ENCODE measurements at regions not wholly inside any gene's neighbourhood (a gene's known extent, or its start where the extent isn't known, plus 50 kb on each side); places are given as distances from the start of the nearest gene placed in this dataset.
"Not testable (repeated sequence)": the region's sequence is repeated elsewhere in the genome, so short reads cannot be mapped to it uniquely, and the experiment has no call there.

DNA sequence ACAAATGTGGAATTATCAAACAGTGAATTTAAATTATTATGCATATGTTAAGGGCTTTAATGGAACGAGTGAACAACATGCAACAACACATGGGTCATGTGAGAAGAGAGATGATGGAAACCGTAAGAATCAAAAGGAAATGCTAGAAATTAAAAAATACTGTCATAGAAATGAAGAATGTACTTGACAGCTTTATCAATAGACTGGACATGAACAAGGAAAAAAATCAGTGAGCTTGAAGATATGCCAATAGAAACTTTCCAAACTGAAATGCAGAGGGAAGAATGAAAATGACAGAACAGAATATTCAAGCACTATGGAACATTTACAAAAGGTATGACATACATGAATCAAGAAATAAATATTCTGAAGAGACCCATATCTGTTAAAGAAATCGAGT, 117.7 kb upstream of the KCNJ3 start:
- Histone ChIP-seq H3K4me3 (no peak overlapping the region), H3K4me1 (no peaks in the 10 kb centered on the region), H3K27ac (no peak overlapping the region), H3K9me3 (peaks cover 2% of the 10 kb centered on the region), H3K36me3 (no peaks in the 10 kb centered on the region), H3K27me3 (ENCODE audit: low read depth) (no peaks in the 10 kb centered on the region)
- no peak for ATAC-seq
- no peak for DNase-seq
- intact Hi-C loops (cut with DNase I), result no loop called here
- TF ChIP-seq, protein P1, sequence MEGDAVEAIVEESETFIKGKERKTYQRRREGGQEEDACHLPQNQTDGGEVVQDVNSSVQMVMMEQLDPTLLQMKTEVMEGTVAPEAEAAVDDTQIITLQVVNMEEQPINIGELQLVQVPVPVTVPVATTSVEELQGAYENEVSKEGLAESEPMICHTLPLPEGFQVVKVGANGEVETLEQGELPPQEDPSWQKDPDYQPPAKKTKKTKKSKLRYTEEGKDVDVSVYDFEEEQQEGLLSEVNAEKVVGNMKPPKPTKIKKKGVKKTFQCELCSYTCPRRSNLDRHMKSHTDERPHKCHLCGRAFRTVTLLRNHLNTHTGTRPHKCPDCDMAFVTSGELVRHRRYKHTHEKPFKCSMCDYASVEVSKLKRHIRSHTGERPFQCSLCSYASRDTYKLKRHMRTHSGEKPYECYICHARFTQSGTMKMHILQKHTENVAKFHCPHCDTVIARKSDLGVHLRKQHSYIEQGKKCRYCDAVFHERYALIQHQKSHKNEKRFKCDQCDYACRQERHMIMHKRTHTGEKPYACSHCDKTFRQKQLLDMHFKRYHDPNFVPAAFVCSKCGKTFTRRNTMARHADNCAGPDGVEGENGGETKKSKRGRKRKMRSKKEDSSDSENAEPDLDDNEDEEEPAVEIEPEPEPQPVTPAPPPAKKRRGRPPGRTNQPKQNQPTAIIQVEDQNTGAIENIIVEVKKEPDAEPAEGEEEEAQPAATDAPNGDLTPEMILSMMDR (IDR thresholded peaks at IDR 0.05), result no peak

DNA sequence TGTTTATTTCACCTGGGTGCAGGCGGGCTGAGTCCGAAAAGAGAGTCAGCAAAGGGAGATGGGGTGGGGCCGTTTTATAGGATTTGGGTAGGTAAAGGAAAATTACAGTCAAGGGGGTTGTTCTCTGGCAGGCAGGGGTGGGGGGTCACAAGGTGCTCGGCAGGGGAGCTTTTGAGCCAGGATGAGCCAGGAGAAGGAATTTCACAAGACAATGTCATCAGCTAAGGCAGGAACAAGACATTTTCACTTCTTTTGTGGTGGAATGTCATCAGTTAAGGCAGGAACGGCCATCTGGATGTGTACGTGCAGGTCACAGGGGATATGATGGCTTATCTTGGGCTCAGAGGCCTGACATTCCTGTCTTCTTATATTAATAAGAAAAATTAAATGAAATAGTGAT, 115.8 kb upstream of the KCNJ3 start:
- H3K27ac ChIP-seq; ATAC-seq; H3K4me1 ChIP-seq; DNase-seq; H3K36me3 ChIP-seq; intact Hi-C loops (cut with DNase I); H3K9me3 ChIP-seq; H3K4me3 ChIP-seq; H3K27me3 ChIP-seq (ENCODE audit: low read depth): not testable (repeated sequence)

DNA sequence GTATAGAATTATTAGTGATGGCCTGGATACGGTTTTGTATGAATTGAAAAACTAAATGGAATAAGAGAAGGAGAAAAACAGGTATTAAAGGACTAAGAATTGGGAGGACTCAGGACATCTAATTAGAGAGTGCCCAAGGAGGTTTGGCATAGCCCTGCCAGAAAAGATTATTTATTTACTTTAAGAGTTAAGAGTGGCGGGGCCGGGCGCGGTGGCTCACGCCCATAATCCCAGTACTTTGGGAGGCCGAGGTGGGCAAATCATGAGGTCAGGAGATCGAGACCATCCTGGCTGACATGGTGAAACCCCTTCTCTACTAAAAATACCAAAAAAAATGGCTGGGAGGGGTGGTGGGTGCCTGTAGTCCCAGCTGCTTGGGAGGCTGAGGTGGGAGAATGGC, 115.2 kb upstream of the KCNJ3 start:
- DNase-seq; H3K4me1 ChIP-seq; H3K36me3 ChIP-seq; H3K4me3 ChIP-seq; intact Hi-C loops (cut with DNase I); H3K27ac ChIP-seq; ATAC-seq; H3K27me3 ChIP-seq (ENCODE audit: low read depth); H3K9me3 ChIP-seq: not testable (repeated sequence)

DNA sequence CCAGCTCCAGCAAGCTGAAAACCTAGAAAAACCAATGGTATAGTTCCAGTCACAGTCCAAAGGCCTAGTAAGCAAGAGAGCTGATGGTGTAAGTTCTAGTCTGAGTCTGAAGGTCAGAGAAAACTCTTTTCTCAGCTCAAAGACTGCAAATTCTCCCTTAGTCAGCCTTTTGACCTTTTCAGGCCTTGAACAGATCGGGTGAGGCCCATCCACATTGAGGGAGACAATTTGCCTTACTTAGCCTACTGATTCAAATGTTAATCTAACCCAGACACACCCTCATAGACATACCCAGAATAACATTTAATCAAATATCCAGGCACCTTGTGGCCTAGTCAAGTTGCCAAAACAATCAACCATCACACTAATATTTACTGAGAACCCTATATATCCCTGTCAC, 110.8 kb upstream of the KCNJ3 start:
- DNase-seq (no peak), ATAC-seq (no peak)
- H3K4me1 ChIP-seq, result no peaks in the 10 kb centered on the region
- no peaks in the 10 kb centered on the region for H3K36me3 ChIP-seq
- intact Hi-C loops (cut with DNase I), result no loop called here
- TF ChIP-seq, protein P1 (IDR thresholded peaks at IDR 0.05), result no peak
- H3K4me3 ChIP-seq, result no peak overlapping the region
- peaks cover 2% of the 10 kb centered on the region for H3K9me3 ChIP-seq
- H3K27me3 ChIP-seq (ENCODE audit: low read depth), result no peaks in the 10 kb centered on the region
- no peak overlapping the region for H3K27ac ChIP-seq

DNA sequence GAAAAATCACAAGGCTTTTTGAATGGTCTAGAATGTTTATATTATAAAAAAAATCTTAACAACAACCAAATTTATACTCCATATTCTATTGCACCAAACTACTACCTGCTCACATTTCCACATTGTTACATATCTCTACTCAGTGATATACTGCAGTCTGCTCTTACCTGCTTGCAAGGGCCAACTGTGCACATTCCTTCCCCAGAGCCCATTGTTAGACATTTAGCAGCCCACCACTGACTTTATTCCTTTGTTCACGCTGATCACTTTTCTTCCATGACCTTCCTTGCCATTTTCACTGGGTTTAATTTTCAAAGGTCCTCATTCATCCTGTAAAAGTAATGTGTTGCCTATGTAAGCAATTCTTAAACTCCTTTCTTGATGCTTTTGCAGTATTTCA, 109.7 kb upstream of the KCNJ3 start:
- Histone ChIP-seq H3K9me3 (no peaks in the 10 kb centered on the region), H3K27me3 (ENCODE audit: low read depth) (no peaks in the 10 kb centered on the region), H3K36me3 (no peaks in the 10 kb centered on the region), H3K27ac (no peak overlapping the region), H3K4me3 (no peak overlapping the region), H3K4me1 (no peaks in the 10 kb centered on the region)
- no peak for DNase-seq
- no peak for ATAC-seq
- TF ChIP-seq, protein P1 (IDR thresholded peaks at IDR 0.05), result no peak
- intact Hi-C loops (cut with DNase I), result no loop called here

DNA sequence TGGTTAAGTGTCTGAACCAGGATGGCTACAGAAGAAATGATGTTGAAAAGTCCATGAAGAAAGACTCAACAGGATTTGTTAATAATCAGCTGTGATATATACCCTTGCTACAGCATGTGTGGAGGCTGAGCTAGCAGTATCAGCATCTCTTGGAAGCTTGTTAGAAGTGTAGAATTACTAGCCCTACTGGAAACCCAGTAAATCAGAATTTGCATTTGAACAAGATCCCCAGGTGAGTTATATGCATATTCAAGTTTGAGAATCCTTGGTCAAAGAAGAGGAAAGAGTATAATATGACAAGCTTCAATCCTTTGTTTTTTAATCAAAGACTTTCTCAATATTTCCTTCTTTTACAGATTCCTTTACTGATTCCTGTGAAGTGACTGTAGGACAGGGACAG, 109.0 kb upstream of the KCNJ3 start:
- TF ChIP-seq, protein P1 (IDR thresholded peaks at IDR 0.05), result no peak
- ATAC-seq (no peak), DNase-seq (no peak)
- H3K27me3 ChIP-seq (ENCODE audit: low read depth), result no peaks in the 10 kb centered on the region
- intact Hi-C loops (cut with DNase I), result no loop called here
- no peak overlapping the region for H3K4me3 ChIP-seq
- no peaks in the 10 kb centered on the region for H3K9me3 ChIP-seq
- H3K36me3 ChIP-seq, result no peaks in the 10 kb centered on the region
- no peaks in the 10 kb centered on the region for H3K4me1 ChIP-seq
- no peak overlapping the region for H3K27ac ChIP-seq

DNA sequence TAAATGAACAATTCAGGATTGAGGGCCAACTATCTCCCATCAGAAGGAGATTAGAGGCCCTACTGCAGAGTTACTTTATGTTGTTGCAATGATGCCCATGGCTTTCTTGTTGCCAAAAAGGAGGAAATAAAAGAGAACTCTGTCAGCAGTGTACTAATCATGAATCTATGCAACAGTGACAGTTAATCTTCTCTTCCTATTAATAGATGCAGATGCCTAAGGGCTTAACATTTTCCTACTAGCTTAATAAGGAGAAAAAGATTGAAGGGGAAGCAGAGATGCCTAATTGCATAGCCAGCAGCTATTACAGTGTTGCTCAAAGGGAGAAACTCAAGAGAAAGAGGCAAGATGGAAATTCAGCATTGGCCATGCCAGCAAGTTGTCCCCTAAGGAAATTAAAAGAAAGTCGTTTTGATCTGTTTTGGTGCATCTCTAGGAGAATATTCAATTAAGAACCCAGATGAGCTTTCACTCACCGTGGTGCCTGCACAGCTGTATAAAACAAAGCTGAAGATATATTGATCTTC, 107.1 kb upstream of the KCNJ3 start:
- H3K4me1 ChIP-seq, result no peaks in the 10 kb centered on the region
- H3K27ac ChIP-seq, result no peak overlapping the region
- no peaks in the 10 kb centered on the region for H3K9me3 ChIP-seq
- H3K36me3 ChIP-seq, result no peaks in the 10 kb centered on the region
- H3K27me3 ChIP-seq (ENCODE audit: low read depth), result no peaks in the 10 kb centered on the region
- intact Hi-C loops (cut with DNase I), result no loop called here
- DNase-seq, result no peak
- TF ChIP-seq, protein P1 (IDR thresholded peaks at IDR 0.05), result no peak
- ATAC-seq, result no peak
- no peak overlapping the region for H3K4me3 ChIP-seq
